WTC11 (cell line): ENCODE measurements at regions not wholly inside any gene's neighbourhood (a gene's known extent, or its start where the extent isn't known, plus 50 kb on each side); places are given as distances from the start of the nearest gene placed in this dataset.

ENCODE experiments used
- ELF4 ChIP-seq: sonication (generic); formaldehyde crosslinking; IDR thresholded peaks from 2 replicates; pipeline ENCODE4 v1.8.1; 2022; ENCODE audit warnings: low read depth, mild to moderate bottlenecking, moderate library complexity, missing genetic modification reagents
- NFE2L1 ChIP-seq: sonication (generic); formaldehyde crosslinking; IDR thresholded peaks from 2 replicates; pipeline ENCODE4 v1.8.1; 2023; ENCODE audit warnings: missing genetic modification reagents
- RELA ChIP-seq: sonication (generic); formaldehyde crosslinking; IDR thresholded peaks from 2 replicates; pipeline ENCODE4 v1.8.1; 2022; ENCODE audit warnings: missing genetic modification reagents, mild to moderate bottlenecking, borderline replicate concordance
- TEAD1 ChIP-seq: sonication (generic); formaldehyde crosslinking; IDR thresholded peaks from 2 replicates; pipeline ENCODE4 v1.8.0; 2022; ENCODE audit warnings: mild to moderate bottlenecking, missing genetic modification reagents
- TF ChIP-seq, protein P1 (sequence below): sonication (generic); formaldehyde crosslinking; IDR thresholded peaks from 2 replicates; pipeline ENCODE4 v1.8.1; 2022; ENCODE audit warnings: mild to moderate bottlenecking, moderate library complexity, missing genetic modification reagents
- TF ChIP-seq, protein P2 (sequence below): fragments of 200-600 bp; IDR thresholded peaks from 2 replicates; pipeline ENCODE4 v1.8.0; 2022; ENCODE audit warnings: antibody characterized with exemption
- TF ChIP-seq, protein P3 (sequence below): sonication (generic); formaldehyde crosslinking; IDR thresholded peaks from 2 replicates; pipeline ENCODE4 v1.8.0; 2022; ENCODE audit warnings: missing genetic modification reagents

DNA sequence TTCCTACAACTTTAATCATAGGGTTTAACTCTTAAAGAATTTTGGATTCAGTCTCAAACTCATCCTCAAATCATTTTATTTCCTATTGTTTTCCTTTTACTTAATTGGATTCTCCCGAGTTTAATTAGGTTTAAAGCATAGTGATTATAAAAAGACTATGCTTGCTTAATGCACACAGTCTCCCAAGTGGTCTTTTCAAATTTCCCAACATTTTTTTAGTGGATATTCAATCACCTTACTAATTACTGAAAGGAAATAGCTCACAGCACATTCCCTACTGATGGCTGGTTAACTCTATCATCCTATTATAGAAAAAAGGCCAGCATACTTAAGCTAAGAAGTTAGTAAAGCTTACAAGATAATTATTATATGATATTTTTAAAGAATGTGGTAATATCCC, 170.6 kb downstream of the PRDM9 start:
- TF ChIP-seq RELA (CRISPR knock-in tag) (no peak), TEAD1 (no peak), NFE2L1 (CRISPR knock-in tag) (no peak), ELF4 (CRISPR knock-in tag) (no peak)
- TF ChIP-seq, protein P1, sequence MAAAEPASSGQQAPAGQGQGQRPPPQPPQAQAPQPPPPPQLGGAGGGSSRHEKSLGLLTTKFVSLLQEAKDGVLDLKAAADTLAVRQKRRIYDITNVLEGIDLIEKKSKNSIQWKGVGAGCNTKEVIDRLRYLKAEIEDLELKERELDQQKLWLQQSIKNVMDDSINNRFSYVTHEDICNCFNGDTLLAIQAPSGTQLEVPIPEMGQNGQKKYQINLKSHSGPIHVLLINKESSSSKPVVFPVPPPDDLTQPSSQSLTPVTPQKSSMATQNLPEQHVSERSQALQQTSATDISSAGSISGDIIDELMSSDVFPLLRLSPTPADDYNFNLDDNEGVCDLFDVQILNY (CRISPR knock-in tag), result no peak
- TF ChIP-seq, protein P2, sequence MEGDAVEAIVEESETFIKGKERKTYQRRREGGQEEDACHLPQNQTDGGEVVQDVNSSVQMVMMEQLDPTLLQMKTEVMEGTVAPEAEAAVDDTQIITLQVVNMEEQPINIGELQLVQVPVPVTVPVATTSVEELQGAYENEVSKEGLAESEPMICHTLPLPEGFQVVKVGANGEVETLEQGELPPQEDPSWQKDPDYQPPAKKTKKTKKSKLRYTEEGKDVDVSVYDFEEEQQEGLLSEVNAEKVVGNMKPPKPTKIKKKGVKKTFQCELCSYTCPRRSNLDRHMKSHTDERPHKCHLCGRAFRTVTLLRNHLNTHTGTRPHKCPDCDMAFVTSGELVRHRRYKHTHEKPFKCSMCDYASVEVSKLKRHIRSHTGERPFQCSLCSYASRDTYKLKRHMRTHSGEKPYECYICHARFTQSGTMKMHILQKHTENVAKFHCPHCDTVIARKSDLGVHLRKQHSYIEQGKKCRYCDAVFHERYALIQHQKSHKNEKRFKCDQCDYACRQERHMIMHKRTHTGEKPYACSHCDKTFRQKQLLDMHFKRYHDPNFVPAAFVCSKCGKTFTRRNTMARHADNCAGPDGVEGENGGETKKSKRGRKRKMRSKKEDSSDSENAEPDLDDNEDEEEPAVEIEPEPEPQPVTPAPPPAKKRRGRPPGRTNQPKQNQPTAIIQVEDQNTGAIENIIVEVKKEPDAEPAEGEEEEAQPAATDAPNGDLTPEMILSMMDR, result no peak
- TF ChIP-seq, protein P3, sequence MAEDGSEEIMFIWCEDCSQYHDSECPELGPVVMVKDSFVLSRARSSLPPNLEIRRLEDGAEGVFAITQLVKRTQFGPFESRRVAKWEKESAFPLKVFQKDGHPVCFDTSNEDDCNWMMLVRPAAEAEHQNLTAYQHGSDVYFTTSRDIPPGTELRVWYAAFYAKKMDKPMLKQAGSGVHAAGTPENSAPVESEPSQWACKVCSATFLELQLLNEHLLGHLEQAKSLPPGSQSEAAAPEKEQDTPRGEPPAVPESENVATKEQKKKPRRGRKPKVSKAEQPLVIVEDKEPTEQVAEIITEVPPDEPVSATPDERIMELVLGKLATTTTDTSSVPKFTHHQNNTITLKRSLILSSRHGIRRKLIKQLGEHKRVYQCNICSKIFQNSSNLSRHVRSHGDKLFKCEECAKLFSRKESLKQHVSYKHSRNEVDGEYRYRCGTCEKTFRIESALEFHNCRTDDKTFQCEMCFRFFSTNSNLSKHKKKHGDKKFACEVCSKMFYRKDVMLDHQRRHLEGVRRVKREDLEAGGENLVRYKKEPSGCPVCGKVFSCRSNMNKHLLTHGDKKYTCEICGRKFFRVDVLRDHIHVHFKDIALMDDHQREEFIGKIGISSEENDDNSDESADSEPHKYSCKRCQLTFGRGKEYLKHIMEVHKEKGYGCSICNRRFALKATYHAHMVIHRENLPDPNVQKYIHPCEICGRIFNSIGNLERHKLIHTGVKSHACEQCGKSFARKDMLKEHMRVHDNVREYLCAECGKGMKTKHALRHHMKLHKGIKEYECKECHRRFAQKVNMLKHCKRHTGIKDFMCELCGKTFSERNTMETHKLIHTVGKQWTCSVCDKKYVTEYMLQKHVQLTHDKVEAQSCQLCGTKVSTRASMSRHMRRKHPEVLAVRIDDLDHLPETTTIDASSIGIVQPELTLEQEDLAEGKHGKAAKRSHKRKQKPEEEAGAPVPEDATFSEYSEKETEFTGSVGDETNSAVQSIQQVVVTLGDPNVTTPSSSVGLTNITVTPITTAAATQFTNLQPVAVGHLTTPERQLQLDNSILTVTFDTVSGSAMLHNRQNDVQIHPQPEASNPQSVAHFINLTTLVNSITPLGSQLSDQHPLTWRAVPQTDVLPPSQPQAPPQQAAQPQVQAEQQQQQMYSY, result no peak
